ENCODE measurements at regions not wholly inside any gene's neighbourhood (a gene's known extent, or its start where the extent isn't known, plus 50 kb on each side); places are given as distances from the start of the nearest gene placed in this dataset.
"Not testable (repeated sequence)": the region's sequence is repeated elsewhere in the genome, so short reads cannot be mapped to it uniquely, and the experiment has no call there.

GRCh38 chr3:75394562-75395360, 269.4 kb upstream of the FRG2C start:
- not testable (repeated sequence) for DNase-seq (ENCODE audit: low spot score)

- no peak for DNase-seq (ENCODE audit: low spot score)
Observed at GRCh38 chr3:75395580-75396315, 268.4 kb upstream of the FRG2C start.

GRCh38 chr3:75396316-75396802, 267.8 kb upstream of the FRG2C start:
- DNase-seq (ENCODE audit: low spot score): no peak

GRCh38 chr3:75397486-75397885, 266.6 kb upstream of the FRG2C start:
- not testable (repeated sequence) for DNase-seq (ENCODE audit: low spot score)

GRCh38 chr3:75422101-75422945, 241.8 kb upstream of the FRG2C start:
- peak; percentile 5 for DNase-seq (ENCODE audit: low spot score)

- DNase-seq (ENCODE audit: low spot score): not testable (repeated sequence)
Observed at GRCh38 chr3:75425379-75425778, 238.7 kb upstream of the FRG2C start.

GRCh38 chr3:75427486-75427885, 236.6 kb upstream of the FRG2C start:
- not testable (repeated sequence) for DNase-seq (ENCODE audit: low spot score)

GRCh38 chr3:75427906-75428305, 236.2 kb upstream of the FRG2C start:
- DNase-seq (ENCODE audit: low spot score): not testable (repeated sequence)

- DNase-seq (ENCODE audit: low spot score): peak; percentile 59
Observed at GRCh38 chr3:75429561-75430220, 234.4 kb upstream of the FRG2C start.

- DNase-seq (ENCODE audit: low spot score): not testable (repeated sequence)
Observed at GRCh38 chr3:75430406-75430805, 233.7 kb upstream of the FRG2C start.

GRCh38 chr3:75431120-75431519, 233.0 kb upstream of the FRG2C start:
- not testable (repeated sequence) for DNase-seq (ENCODE audit: low spot score)

- DNase-seq (ENCODE audit: low spot score): not testable (repeated sequence)
Observed at GRCh38 chr3:75432466-75432865, 231.7 kb upstream of the FRG2C start.

GRCh38 chr3:75432885-75433284, 231.2 kb upstream of the FRG2C start:
- DNase-seq (ENCODE audit: low spot score): not testable (repeated sequence)

GRCh38 chr3:75433295-75433694, 230.8 kb upstream of the FRG2C start:
- not testable (repeated sequence) for DNase-seq (ENCODE audit: low spot score)

GRCh38 chr3:75434276-75434912, 229.7 kb upstream of the FRG2C start:
- DNase-seq (ENCODE audit: low spot score): peak; percentile 52

GRCh38 chr3:75434913-75435793, 229.0 kb upstream of the FRG2C start:
- peak; percentile 85 for DNase-seq (ENCODE audit: low spot score)

- not testable (repeated sequence) for DNase-seq (ENCODE audit: low spot score)
Observed at GRCh38 chr3:75435794-75436400, 228.2 kb upstream of the FRG2C start.

- not testable (repeated sequence) for DNase-seq (ENCODE audit: low spot score)
Observed at GRCh38 chr3:75440986-75441385, 223.1 kb upstream of the FRG2C start.

GRCh38 chr3:75444634-75445033, 219.5 kb upstream of the FRG2C start:
- DNase-seq (ENCODE audit: low spot score): not testable (repeated sequence)

Measured in NAMALWA (cell line).